IMR-90 (cell line): ENCODE measurements at regions not wholly inside any gene's neighbourhood (a gene's known extent, or its start where the extent isn't known, plus 50 kb on each side); places are given as distances from the start of the nearest gene placed in this dataset.

Experiments used
- ATAC-seq: fragments of 200-7000 bp; cut with Tn5 transposase; 2 replicates; pipeline ENCODE4 v1.9.1; 2020; ENCODE audit warnings: low read depth, mild to moderate bottlenecking, moderate library complexity
- BruUV-seq: library from RNA; stranded (reverse); fragments of 400-500 nt; replicated peaks from 2 replicates; lab custom pipeline; 2021; lab: Mats Ljungman, UMichigan
- CTCF ChIA-PET: fragments of 300-600 bp; formaldehyde crosslinking; extraction: SDS; loops from one replicate; lab custom pipeline; 2021; ENCODE audit warnings: antibody characterized with exemption; lab: Yijun Ruan, JAX
- POLR2A ChIA-PET: fragments of 300-600 bp; sonication (Branson Sonifier 250); formaldehyde crosslinking; loops from one replicate; lab custom pipeline; 2022; ENCODE audit warnings: antibody characterized with exemption; ENCODE audit not compliant: unreplicated experiment; lab: Charles Lee
- DNase-seq: peaks from one replicate; pipeline ENCODE4 v3.0.0; 2013
- H2AFZ ChIP-seq: replicated peaks from 2 replicates; pipeline ENCODE3; 2013; ENCODE audit warnings: low read length, mild to moderate bottlenecking; ENCODE audit not compliant: poor library complexity
- H2AK5ac ChIP-seq: 2 replicates; pipeline ENCODE4 v1.6.1; 2013; ENCODE audit warnings: low read depth, low read length, inconsistent platforms
- H2AK9ac ChIP-seq: replicated peaks from 2 replicates; pipeline ENCODE3; 2013; ENCODE audit warnings: mild to moderate bottlenecking, low read depth, low read length, moderate library complexity; ENCODE audit not compliant: poor library complexity
- H2BK120ac ChIP-seq: 2 replicates; pipeline ENCODE4 v1.6.1; 2013; ENCODE audit warnings: low read depth, low read length, inconsistent platforms
- H2BK15ac ChIP-seq: 3 replicates; pipeline ENCODE4 v1.6.1; 2013; ENCODE audit warnings: low read depth, low read length, inconsistent platforms
- H2BK20ac ChIP-seq: 2 replicates; pipeline ENCODE4 v1.6.1; 2013; ENCODE audit warnings: low read depth, mild to moderate bottlenecking, inconsistent platforms, low read length, moderate library complexity
- H2BK5ac ChIP-seq: 2 replicates; pipeline ENCODE4 v1.6.1; 2013; ENCODE audit warnings: mild to moderate bottlenecking, low read depth, low read length, inconsistent platforms; ENCODE audit not compliant: poor library complexity, severe bottlenecking
- H3K14ac ChIP-seq: replicated peaks from 2 replicates; pipeline ENCODE4 v1.6.1; 2013; ENCODE audit warnings: low read depth, low read length, inconsistent platforms
- H3K18ac ChIP-seq: 2 replicates; pipeline ENCODE4 v1.6.1; 2013; ENCODE audit warnings: low read depth, low read length, control low read depth
- H3K23ac ChIP-seq: 2 replicates; pipeline ENCODE4 v1.6.1; 2013; ENCODE audit warnings: low read depth, low read length, inconsistent platforms
- H3K27ac ChIP-seq: 2 replicates; pipeline ENCODE4 v1.5.1; 2013; ENCODE audit warnings: mild to moderate bottlenecking, control low read depth, low read length; ENCODE audit not compliant: insufficient read depth
- H3K27me3 ChIP-seq: 2 replicates; pipeline ENCODE4 v1.6.1; 2013; ENCODE audit warnings: low read length; ENCODE audit not compliant: control insufficient read depth, insufficient read depth
- H3K36me3 ChIP-seq: 2 replicates; pipeline ENCODE4 v1.6.1; 2013; ENCODE audit warnings: low read length, mixed read lengths; ENCODE audit not compliant: control insufficient read depth, insufficient read depth
- H3K4ac ChIP-seq: 2 replicates; pipeline ENCODE4 v1.6.1; 2013; ENCODE audit warnings: low read depth, low read length, inconsistent platforms
- H3K4me1 ChIP-seq: 2 replicates; pipeline ENCODE4 v1.6.1; 2013; ENCODE audit warnings: low read length, mixed read lengths; ENCODE audit not compliant: control insufficient read depth, insufficient read depth
- H3K4me2 ChIP-seq: 2 replicates; pipeline ENCODE4 v1.6.1; 2013; ENCODE audit warnings: low read depth, mild to moderate bottlenecking, control low read depth, low read length, moderate library complexity
- H3K4me3 ChIP-seq: 2 replicates; pipeline ENCODE4 v1.5.1; 2013; ENCODE audit warnings: low read depth, mild to moderate bottlenecking, control low read depth, low read length, moderate library complexity; ENCODE audit not compliant: insufficient read depth
- H3K56ac ChIP-seq: 2 replicates; pipeline ENCODE4 v1.6.1; 2013; ENCODE audit warnings: low read length, inconsistent platforms; ENCODE audit not compliant: insufficient read depth; ENCODE audit errors: extremely low read depth
- H3K79me1 ChIP-seq, 2 experiments: 2 replicates each; pipeline ENCODE4 v1.6.1; 2013; ENCODE audit warnings: low read length in 2 of 2, inconsistent platforms in 1 of 2, low read depth in 1 of 2
- H3K9ac ChIP-seq: 2 replicates; pipeline ENCODE4 v1.6.1; 2013; ENCODE audit warnings: low read depth, low read length, control low read depth
- H3K9me1 ChIP-seq: 2 replicates; pipeline ENCODE4 v1.6.1; 2013; ENCODE audit warnings: low read length, inconsistent platforms; ENCODE audit not compliant: insufficient read depth
- H3K9me3 ChIP-seq: 2 replicates; pipeline ENCODE4 v1.6.1; 2013; ENCODE audit warnings: low read length; ENCODE audit not compliant: control insufficient read depth, insufficient read depth
- H4K20me1 ChIP-seq: 2 replicates; pipeline ENCODE4 v1.6.1; 2013; ENCODE audit warnings: low read length, inconsistent platforms; ENCODE audit not compliant: insufficient read depth
- H4K5ac ChIP-seq: 2 replicates; pipeline ENCODE4 v1.6.1; 2013; ENCODE audit warnings: mild to moderate bottlenecking, low read depth, low read length, control low read depth
- H4K8ac ChIP-seq, 2 experiments: 2 replicates each; pipeline ENCODE4 v1.6.1; 2013; ENCODE audit warnings: low read depth in 2 of 2, low read length in 2 of 2, control low read depth in 1 of 2, inconsistent platforms in 1 of 2
- H4K91ac ChIP-seq: 2 replicates; pipeline ENCODE4 v1.6.1; 2013; ENCODE audit warnings: low read depth, low read length, inconsistent platforms; ENCODE audit not compliant: insufficient read depth
- BHLHE40 ChIP-seq: fragments of 150-350 bp; IDR thresholded peaks from 2 replicates; pipeline ENCODE4 v1.6.1; 2016; ENCODE audit warnings: mild to moderate bottlenecking, low read depth, low read length
- CEBPB ChIP-seq: IDR thresholded peaks from 2 replicates; pipeline ENCODE4 v1.6.1; 2012; ENCODE audit warnings: low read depth, low read length, improper control_type of control experiment
- CTCF ChIP-seq: conservative IDR thresholded peaks from 2 replicates; pipeline ENCODE4 v1.5.1; 2012; ENCODE audit warnings: mild to moderate bottlenecking, low read depth, low read length, improper control_type of control experiment
- ELK1 ChIP-seq: fragments of 150-350 bp; IDR thresholded peaks from 2 replicates; pipeline ENCODE4 v1.6.1; 2016; ENCODE audit warnings: low read depth, mild to moderate bottlenecking, low read length, moderate library complexity, borderline replicate concordance
- FOS ChIP-seq: fragments of 150-350 bp; IDR thresholded peaks from 2 replicates; pipeline ENCODE4 v1.6.1; 2016; ENCODE audit warnings: low read depth, low read length
- MAFK ChIP-seq: IDR thresholded peaks from 2 replicates; pipeline ENCODE4 v1.6.1; 2012; ENCODE audit warnings: low read depth, low read length, improper control_type of control experiment
- MAZ ChIP-seq: IDR thresholded peaks from 2 replicates; pipeline ENCODE4 v1.6.1; 2012; ENCODE audit warnings: low read depth, mild to moderate bottlenecking, low read length, improper control_type of control experiment, moderate library complexity, borderline replicate concordance
- MXI1 ChIP-seq: IDR thresholded peaks from 2 replicates; pipeline ENCODE4 v1.6.1; 2012; ENCODE audit warnings: low read depth, mild to moderate bottlenecking, low read length, moderate library complexity, borderline replicate concordance
- NFE2L2 ChIP-seq: fragments of 150-350 bp; IDR thresholded peaks from 2 replicates; pipeline ENCODE4 v1.6.1; 2016; ENCODE audit warnings: low read depth, mild to moderate bottlenecking, low read length
- POLR2A ChIP-seq: IDR thresholded peaks from 2 replicates; pipeline ENCODE4 v1.6.1; 2012; ENCODE audit warnings: mild to moderate bottlenecking, low read depth, low read length
- RAD21 ChIP-seq: IDR thresholded peaks from 2 replicates; pipeline ENCODE4 v1.6.1; 2012; ENCODE audit warnings: low read length, improper control_type of control experiment
- RCOR1 ChIP-seq: IDR thresholded peaks from 2 replicates; pipeline ENCODE4 v1.6.1; 2012; ENCODE audit warnings: mild to moderate bottlenecking, low read length, improper control_type of control experiment; ENCODE audit not compliant: insufficient replicate concordance
- RFX5 ChIP-seq: IDR thresholded peaks from 2 replicates; pipeline ENCODE4 v1.8.0; 2012; ENCODE audit warnings: low read depth, mild to moderate bottlenecking, low read length, moderate library complexity
- SMC3 ChIP-seq: fragments of 150-350 bp; IDR thresholded peaks from 2 replicates; pipeline ENCODE4 v1.6.1; 2016; ENCODE audit warnings: low read depth, mild to moderate bottlenecking, antibody characterized with exemption, low read length, moderate library complexity
- USF2 ChIP-seq: fragments of 150-350 bp; IDR thresholded peaks from 2 replicates; pipeline ENCODE4 v1.6.1; 2017; ENCODE audit warnings: mild to moderate bottlenecking, antibody characterized with exemption, low read length, low read depth
- WGBS, 2 experiments: methylation state at CpG; one replicate each; pipeline versions ENCODE4 v1.1.5 to v1.1.7; 2013; ENCODE audit warnings: missing lambda C conversion rate in 2 of 2; ENCODE audit not compliant: insufficient read length in 1 of 2; ENCODE audit errors: extremely low coverage in 2 of 2; 5-methylcytosine and 5-hydroxymethylcytosine counted together
- dilution Hi-C: fragments of 300-500 bp; cut with HindIII; formaldehyde crosslinking; loops from one replicate; pipeline ENCODE4 v1.14.3; 2018; ENCODE audit warnings: low sequenced_read_pairs; ENCODE audit not compliant: unreplicated experiment
- in situ Hi-C: fragments of 300-500 bp; cut with MboI; formaldehyde crosslinking; loops from 3 replicates; pipeline ENCODE4 v1.14.3; 2019; ENCODE audit warnings: low sequenced_read_pairs, inconsistent platforms, mixed read lengths
- intact Hi-C: fragments of 100-400 bp; cut with micrococcal nuclease; formaldehyde crosslinking; loops from 2 replicates; pipeline ENCODE4 v1.10.0; 2022

- H3K27me3 ChIP-seq: no peaks in the 10 kb centered on the region; the same call in 1 of the 2 replicates
- TF ChIP-seq POLR2A (no peak), CTCF (no peak), MAZ (no peak), RFX5 (no peak), CEBPB (no peak), RCOR1 (no peak), SMC3 (no peak), MXI1 (no peak), FOS (no peak), MAFK (no peak), NFE2L2 (no peak), BHLHE40 (no peak), ELK1 (no peak), RAD21 (no peak), USF2 (no peak)
- H2BK5ac ChIP-seq: no peak overlapping the region
- H3K9ac ChIP-seq: no peak overlapping the region
- H3K36me3 ChIP-seq: no peaks in the 10 kb centered on the region
- ATAC-seq: no peak
- H2BK120ac ChIP-seq: no peak overlapping the region
- H3K14ac ChIP-seq: no peak overlapping the region
- H3K9me3 ChIP-seq: peaks cover 15% of the 10 kb centered on the region
- no peaks in the 10 kb centered on the region for H4K20me1 ChIP-seq
- H3K27ac ChIP-seq: no peak overlapping the region
- no peak overlapping the region for H4K91ac ChIP-seq
- DNase-seq: no peak
- no CpG with 5 or more reads among the region's 11 CpGs for WGBS, 2 experiments
- dilution Hi-C loops: no loop called here
- no peak overlapping the region for H2BK15ac ChIP-seq
- H3K4me3 ChIP-seq: no peak overlapping the region
- POLR2A ChIA-PET: no interaction called here
- no peaks in the 10 kb centered on the region for H3K9me1 ChIP-seq
- no peak overlapping the region for H2AK9ac ChIP-seq
- no peak overlapping the region for H3K56ac ChIP-seq
- no peak overlapping the region for H2BK20ac ChIP-seq
- no peak overlapping the region for H3K23ac ChIP-seq
- no peaks in the 10 kb centered on the region for H3K79me1 ChIP-seq
- intact Hi-C loops: no loop called here
- no peak overlapping the region for H3K4ac ChIP-seq
- H3K4me1 ChIP-seq: no peaks in the 10 kb centered on the region
- H2AK5ac ChIP-seq: no peak overlapping the region
- no peak overlapping the region for H2AFZ ChIP-seq
- in situ Hi-C loops: loop anchor here (25.0 kb wide), 1 partner anchor 93 kb away; no protein-coding TSS in a partner anchor
- BruUV-seq: no TSS peak
- H4K5ac ChIP-seq: no peak overlapping the region
- CTCF ChIA-PET: no interaction called here
- no peak overlapping the region for H3K18ac ChIP-seq
- H4K8ac ChIP-seq: no peak overlapping the region
- H3K4me2 ChIP-seq: no peak overlapping the region
These were observed 320.2 kb upstream of the SULF2 start for GRCh38 chr20:48105526-48105925.
